ENCODE measurements at regions not wholly inside any gene's neighbourhood (a gene's known extent, or its start where the extent isn't known, plus 50 kb on each side); places are given as distances from the start of the nearest gene placed in this dataset.

- Histone ChIP-seq H3K36me3 (ENCODE audit: control insufficient read depth, insufficient read depth, low read length) (no peaks in the 10 kb centered on the region), H3K27ac (ENCODE audit: low read length) (no peak overlapping the region), H3K27me3 (ENCODE audit: control insufficient read depth, insufficient read depth, low read length) (no peaks in the 10 kb centered on the region), H3K4me1 (ENCODE audit: control insufficient read depth, insufficient read depth, low read length) (no peaks in the 10 kb centered on the region), H3K4me3 (ENCODE audit: low read depth in 2 of 2, low read length in 2 of 2) (no peak overlapping the region), H3K9me3 (ENCODE audit: control insufficient read depth, insufficient read depth, low read depth, low read length) (no peaks in the 10 kb centered on the region)
- in situ Hi-C loops (cut with HindIII; ENCODE audit: low pct_unique_long_range_greater_than_20kb, low sequenced_read_pairs) = no loop called here
- DNase-seq (ENCODE audit: low read depth, low spot score) (no peak), ATAC-seq (no peak)
- intact Hi-C loops (cut with micrococcal nuclease; ENCODE audit: unreplicated experiment) = no loop called here
- CTCF ChIA-PET = no interaction called here
- no peak for TF ChIP-seq CTCF (IDR thresholded peaks at IDR 0.05)
- TF ChIP-seq REST (IDR thresholded peaks at IDR 0.05; ENCODE audit: insufficient read depth in 1 of 2, low read depth in 2 of 2, low read length in 1 of 2) = no peak
- no peak for TF ChIP-seq POLR2AphosphoS5 (IDR thresholded peaks at IDR 0.05; ENCODE audit: low read depth, low read length)
- TF ChIP-seq SIN3A (IDR thresholded peaks at IDR 0.05; ENCODE audit: borderline replicate concordance, insufficient read depth, low read depth, low read length) = no peak
- TF ChIP-seq TCF7L2 (IDR thresholded peaks at IDR 0.05; ENCODE audit: low read depth, low read length) = no peak
- POLR2A ChIA-PET = no interaction called here
- BruUV-seq (replicated peaks) = no TSS peak
Observed at GRCh38 chr3:146845361-146845760, 240.2 kb upstream of the PLSCR5 start.

DNA sequence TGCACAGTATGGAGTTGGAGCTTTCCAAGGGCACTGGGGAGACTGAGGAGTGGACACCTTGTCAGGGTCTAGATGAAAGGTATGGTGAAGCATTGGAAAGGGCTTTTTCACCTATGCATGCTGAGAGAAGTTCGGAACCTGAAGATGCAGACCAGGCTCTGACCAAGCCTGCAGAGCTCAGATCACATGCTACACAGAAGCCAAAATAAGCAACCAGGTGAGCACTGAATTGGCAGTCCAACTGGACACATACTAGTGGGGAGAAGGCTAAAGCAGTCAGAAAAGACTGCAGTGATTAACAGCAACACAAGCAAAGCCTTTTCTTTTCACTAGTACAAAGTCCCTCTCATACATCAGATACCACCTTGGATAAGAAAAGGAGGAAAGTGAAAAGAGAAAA lies 238.3 kb upstream of the PLSCR5 start:
- in situ Hi-C loops (cut with HindIII; ENCODE audit: low pct_unique_long_range_greater_than_20kb, low sequenced_read_pairs) (no loop called here), intact Hi-C loops (cut with micrococcal nuclease; ENCODE audit: unreplicated experiment) (no loop called here)
- H3K27me3 ChIP-seq (ENCODE audit: control insufficient read depth, insufficient read depth, low read length) = no peaks in the 10 kb centered on the region
- H3K4me3 ChIP-seq (ENCODE audit: low read depth in 2 of 2, low read length in 2 of 2) = no peak overlapping the region
- H3K4me1 ChIP-seq (ENCODE audit: control insufficient read depth, insufficient read depth, low read length) = no peaks in the 10 kb centered on the region
- CTCF ChIA-PET = no interaction called here
- no peak overlapping the region for H3K27ac ChIP-seq (ENCODE audit: low read length)
- TF ChIP-seq TCF7L2 (IDR thresholded peaks at IDR 0.05; ENCODE audit: low read depth, low read length) (no peak), SIN3A (IDR thresholded peaks at IDR 0.05; ENCODE audit: borderline replicate concordance, insufficient read depth, low read depth, low read length) (no peak), POLR2AphosphoS5 (IDR thresholded peaks at IDR 0.05; ENCODE audit: low read depth, low read length) (no peak), CTCF (IDR thresholded peaks at IDR 0.05) (no peak), REST (IDR thresholded peaks at IDR 0.05; ENCODE audit: insufficient read depth in 1 of 2, low read depth in 2 of 2, low read length in 1 of 2) (no peak)
- ATAC-seq = no peak
- no TSS peak for BruUV-seq (replicated peaks)
- H3K36me3 ChIP-seq (ENCODE audit: control insufficient read depth, insufficient read depth, low read length) = no peaks in the 10 kb centered on the region
- DNase-seq (ENCODE audit: low read depth, low spot score) = no peak
- H3K9me3 ChIP-seq (ENCODE audit: control insufficient read depth, insufficient read depth, low read depth, low read length) = no peaks in the 10 kb centered on the region
- POLR2A ChIA-PET = no interaction called here
